ENCODE measurements at regions not wholly inside any gene's neighbourhood (a gene's known extent, or its start where the extent isn't known, plus 50 kb on each side); places are given as distances from the start of the nearest gene placed in this dataset.

GRCh38 chr6:91045161-91045560, 458.3 kb upstream of the MAP3K7 start:
- no peak overlapping the region for H3K4me3 ChIP-seq (ENCODE audit: low read depth, low read length)
- no peak for DNase-seq (ENCODE audit: low read depth)

GRCh38 chr6:91043751-91044150, 456.9 kb upstream of the MAP3K7 start:
- peak; percentile 33 for DNase-seq (ENCODE audit: low read depth)
- no peak for TF ChIP-seq CTCF (conservative IDR thresholded peaks at IDR 0.05; ENCODE audit: low read depth, low read length)
- H3K4me3 ChIP-seq (ENCODE audit: low read depth, low read length) = no peak overlapping the region

More at GRCh38 chr6:91045161-91045560, 458.3 kb upstream of the MAP3K7 start:
- no peak for TF ChIP-seq CTCF (conservative IDR thresholded peaks at IDR 0.05; ENCODE audit: low read depth, low read length)

- TF ChIP-seq CTCF (conservative IDR thresholded peaks at IDR 0.05; ENCODE audit: low read depth, low read length) = no peak
- DNase-seq (ENCODE audit: low read depth) = peak; percentile 48
- no peak overlapping the region for H3K4me3 ChIP-seq (ENCODE audit: low read depth, low read length)
Observed at GRCh38 chr6:91042656-91043055, 455.8 kb upstream of the MAP3K7 start.

GRCh38 chr6:91033964-91034363, 447.1 kb upstream of the MAP3K7 start:
- no peak overlapping the region for H3K4me3 ChIP-seq (ENCODE audit: low read depth, low read length)
- no peak for TF ChIP-seq CTCF (conservative IDR thresholded peaks at IDR 0.05; ENCODE audit: low read depth, low read length)
- no peak for DNase-seq (ENCODE audit: low read depth)

- no peak for TF ChIP-seq CTCF (conservative IDR thresholded peaks at IDR 0.05; ENCODE audit: low read depth, low read length)
- no peak for DNase-seq (ENCODE audit: low read depth)
Observed at GRCh38 chr6:91031581-91031980, 444.7 kb upstream of the MAP3K7 start.

GRCh38 chr6:91029211-91029610, 442.3 kb upstream of the MAP3K7 start:
- no peak for TF ChIP-seq CTCF (conservative IDR thresholded peaks at IDR 0.05; ENCODE audit: low read depth, low read length)
- DNase-seq (ENCODE audit: low read depth) = no peak
- H3K4me3 ChIP-seq (ENCODE audit: low read depth, low read length) = no peak overlapping the region

More at GRCh38 chr6:91031581-91031980, 444.7 kb upstream of the MAP3K7 start:
- H3K4me3 ChIP-seq (ENCODE audit: low read depth, low read length) = no peak overlapping the region

- no peak for TF ChIP-seq CTCF (conservative IDR thresholded peaks at IDR 0.05; ENCODE audit: low read depth, low read length)
- DNase-seq (ENCODE audit: low read depth) = no peak
Observed at GRCh38 chr6:91023529-91023928, 436.7 kb upstream of the MAP3K7 start.

More at GRCh38 chr6:91023529-91023928, 436.7 kb upstream of the MAP3K7 start:
- H3K4me3 ChIP-seq (ENCODE audit: low read depth, low read length) = no peak overlapping the region

Measured in epithelial cell of proximal tubule (primary cell).